ENCODE measurements at regions not wholly inside any gene's neighbourhood (a gene's known extent, or its start where the extent isn't known, plus 50 kb on each side); places are given as distances from the start of the nearest gene placed in this dataset.

DNA sequence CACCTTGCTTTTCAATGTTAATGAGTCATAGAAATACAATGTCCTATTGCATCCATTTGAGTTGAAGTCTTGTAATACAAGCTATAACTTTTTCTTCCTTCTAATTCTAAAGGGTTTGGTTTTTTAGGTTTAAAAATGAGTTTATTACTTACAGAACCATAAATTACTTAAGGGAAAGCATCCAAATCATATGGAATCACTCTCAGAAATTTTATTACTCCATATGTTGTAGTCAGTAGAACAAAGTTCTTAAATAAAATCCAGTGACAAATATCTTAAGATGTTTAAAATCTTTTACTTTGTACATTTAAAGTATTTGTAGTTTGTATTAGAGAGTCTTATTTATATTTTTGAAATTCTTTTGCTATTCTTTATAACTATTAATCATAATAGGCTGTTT lies 253.2 kb downstream of the IPO8 start:
- H3K4me3 ChIP-seq, result no peak overlapping the region
- H3K27ac ChIP-seq, result no peak overlapping the region
- no peaks in the 10 kb centered on the region for H3K36me3 ChIP-seq
- intact Hi-C loops (cut with DNase I), result no loop called here
- no peaks in the 10 kb centered on the region for H3K27me3 ChIP-seq
- H3K4me1 ChIP-seq, result no peaks in the 10 kb centered on the region
- H3K9me3 ChIP-seq, result no peaks in the 10 kb centered on the region
- no peak for DNase-seq (ENCODE audit: low spot score in 2 of 2)
- TF ChIP-seq, protein P1, sequence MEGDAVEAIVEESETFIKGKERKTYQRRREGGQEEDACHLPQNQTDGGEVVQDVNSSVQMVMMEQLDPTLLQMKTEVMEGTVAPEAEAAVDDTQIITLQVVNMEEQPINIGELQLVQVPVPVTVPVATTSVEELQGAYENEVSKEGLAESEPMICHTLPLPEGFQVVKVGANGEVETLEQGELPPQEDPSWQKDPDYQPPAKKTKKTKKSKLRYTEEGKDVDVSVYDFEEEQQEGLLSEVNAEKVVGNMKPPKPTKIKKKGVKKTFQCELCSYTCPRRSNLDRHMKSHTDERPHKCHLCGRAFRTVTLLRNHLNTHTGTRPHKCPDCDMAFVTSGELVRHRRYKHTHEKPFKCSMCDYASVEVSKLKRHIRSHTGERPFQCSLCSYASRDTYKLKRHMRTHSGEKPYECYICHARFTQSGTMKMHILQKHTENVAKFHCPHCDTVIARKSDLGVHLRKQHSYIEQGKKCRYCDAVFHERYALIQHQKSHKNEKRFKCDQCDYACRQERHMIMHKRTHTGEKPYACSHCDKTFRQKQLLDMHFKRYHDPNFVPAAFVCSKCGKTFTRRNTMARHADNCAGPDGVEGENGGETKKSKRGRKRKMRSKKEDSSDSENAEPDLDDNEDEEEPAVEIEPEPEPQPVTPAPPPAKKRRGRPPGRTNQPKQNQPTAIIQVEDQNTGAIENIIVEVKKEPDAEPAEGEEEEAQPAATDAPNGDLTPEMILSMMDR (IDR thresholded peaks at IDR 0.05), result no peak

DNA sequence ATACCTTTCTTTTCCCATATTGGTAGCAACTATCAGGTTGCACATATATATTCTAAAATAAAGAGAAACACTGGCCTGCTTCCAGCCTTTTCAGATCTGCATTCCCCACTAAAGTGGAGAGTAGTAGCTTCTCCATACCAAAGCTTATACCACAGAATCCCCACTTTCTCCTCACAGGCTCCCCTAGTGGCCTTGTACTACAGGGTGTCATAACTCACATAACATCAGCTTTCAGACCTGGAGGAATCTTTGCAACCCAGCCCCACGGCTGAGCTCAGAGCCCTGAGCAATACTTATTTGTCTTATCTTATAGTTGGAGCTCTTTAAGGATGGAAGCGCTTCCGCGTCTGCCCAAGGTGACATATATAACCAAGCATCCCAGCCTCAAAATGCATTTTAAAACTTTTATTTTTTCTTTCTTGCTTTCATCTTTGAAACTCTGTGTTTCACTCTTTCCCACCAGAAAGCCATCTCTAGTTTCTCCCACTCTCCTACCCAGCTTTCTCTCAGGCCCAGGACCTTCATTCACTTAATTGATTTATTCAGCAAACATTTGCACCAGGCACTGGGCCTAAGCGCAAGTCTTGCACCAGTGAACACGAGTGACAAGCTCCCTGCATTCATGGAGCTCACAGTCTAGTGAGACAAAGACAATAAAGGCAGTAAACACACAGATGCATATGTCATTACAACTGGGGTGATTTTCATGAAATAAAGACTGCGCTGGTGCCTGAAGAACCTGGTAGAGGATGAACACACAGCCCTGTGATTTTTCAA lies 254.7 kb downstream of the IPO8 start:
- H3K9me3 ChIP-seq, result no peaks in the 10 kb centered on the region
- no peak overlapping the region for H3K27ac ChIP-seq
- intact Hi-C loops (cut with DNase I), result no loop called here
- DNase-seq (ENCODE audit: low spot score in 2 of 2), result no peak
- TF ChIP-seq, protein P1 (IDR thresholded peaks at IDR 0.05), result no peak
- H3K4me1 ChIP-seq, result no peaks in the 10 kb centered on the region
- no peaks in the 10 kb centered on the region for H3K36me3 ChIP-seq
- H3K4me3 ChIP-seq, result no peak overlapping the region
- no peaks in the 10 kb centered on the region for H3K27me3 ChIP-seq

DNA sequence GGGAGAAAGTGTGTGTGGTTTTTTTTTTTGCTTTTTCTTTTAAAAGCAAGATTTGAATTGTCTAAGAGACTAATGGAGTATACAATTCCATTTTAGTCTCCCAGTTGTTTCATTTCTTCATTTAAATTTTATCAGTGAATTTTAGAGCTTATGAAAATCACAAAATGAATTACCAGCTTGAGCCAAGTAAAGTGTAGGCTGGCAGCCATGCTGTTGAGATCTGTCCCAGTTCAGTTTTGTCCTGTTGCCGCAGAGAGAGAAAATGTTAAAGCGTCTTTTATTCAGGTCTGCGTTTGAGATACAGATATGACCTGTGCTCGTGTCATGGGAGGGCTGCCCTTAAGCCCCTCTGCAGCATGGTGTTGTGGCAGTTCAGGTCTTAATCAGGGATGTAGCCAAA lies 256.5 kb downstream of the IPO8 start:
- H3K36me3 ChIP-seq, result no peaks in the 10 kb centered on the region
- DNase-seq (ENCODE audit: low spot score in 2 of 2), result no peak

DNA sequence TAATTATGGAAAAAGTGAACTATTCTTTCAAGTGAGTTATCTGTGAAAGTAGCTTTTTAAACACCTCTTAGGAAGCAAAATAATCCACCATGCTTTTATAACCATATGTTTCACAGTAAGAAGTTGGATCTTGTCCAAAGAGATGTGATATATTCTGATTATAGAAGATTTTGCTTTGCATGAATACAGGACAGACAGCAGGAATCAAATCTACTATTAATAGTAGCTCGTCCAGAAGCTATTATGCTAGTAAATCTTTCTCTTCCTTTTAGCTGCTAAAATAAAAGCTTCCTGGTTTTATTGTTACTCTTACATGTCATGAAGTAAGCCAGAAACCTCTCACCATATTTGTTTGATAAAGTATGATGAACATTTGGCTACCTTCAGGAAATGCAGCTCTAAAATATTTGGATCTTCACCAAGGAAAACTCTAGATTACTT lies 257.0 kb downstream of the IPO8 start:
- no peaks in the 10 kb centered on the region for H3K9me3 ChIP-seq
- intact Hi-C loops (cut with DNase I), result no loop called here
- TF ChIP-seq, protein P1 (IDR thresholded peaks at IDR 0.05), result no peak
- H3K36me3 ChIP-seq, result no peaks in the 10 kb centered on the region
- H3K27ac ChIP-seq, result no peak overlapping the region
- DNase-seq (ENCODE audit: low spot score in 2 of 2), result no peak
- no peak overlapping the region for H3K4me3 ChIP-seq
- H3K27me3 ChIP-seq, result no peaks in the 10 kb centered on the region
- H3K4me1 ChIP-seq, result no peaks in the 10 kb centered on the region

More for the DNA sequence above, 256.5 kb downstream of the IPO8 start:
- intact Hi-C loops (cut with DNase I), result no loop called here
- Histone ChIP-seq H3K4me1 (no peaks in the 10 kb centered on the region), H3K4me3 (no peak overlapping the region), H3K9me3 (no peaks in the 10 kb centered on the region), H3K27ac (no peak overlapping the region), H3K27me3 (no peaks in the 10 kb centered on the region)
- TF ChIP-seq, protein P1 (IDR thresholded peaks at IDR 0.05), result no peak

DNA sequence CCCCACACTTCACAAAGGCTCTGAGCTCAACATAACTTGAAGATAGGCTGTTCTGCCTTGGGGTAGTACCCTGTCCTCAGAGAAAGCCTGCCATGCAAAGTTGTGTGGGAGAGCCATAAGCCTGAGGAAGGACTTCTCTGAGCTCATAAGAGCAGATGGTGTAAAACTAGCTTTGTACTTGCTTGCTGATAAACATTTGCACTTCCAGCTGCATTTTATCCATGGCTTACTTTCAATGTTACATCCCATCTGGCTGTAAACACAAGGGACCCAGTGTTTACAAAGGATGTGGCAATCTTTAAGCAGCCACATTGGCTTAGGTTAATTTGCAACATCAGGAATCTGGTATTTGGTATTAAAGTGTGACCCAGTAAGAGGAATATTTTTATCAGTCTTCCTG lies 258.1 kb downstream of the IPO8 start:
- no peaks in the 10 kb centered on the region for H3K36me3 ChIP-seq

More for the DNA sequence above, 258.1 kb downstream of the IPO8 start:
- Histone ChIP-seq H3K27me3 (no peaks in the 10 kb centered on the region), H3K9me3 (no peaks in the 10 kb centered on the region), H3K4me1 (no peaks in the 10 kb centered on the region), H3K27ac (no peak overlapping the region), H3K4me3 (no peak overlapping the region)
- DNase-seq (ENCODE audit: low spot score in 2 of 2), result no peak
- TF ChIP-seq, protein P1 (IDR thresholded peaks at IDR 0.05), result no peak
- intact Hi-C loops (cut with DNase I), result no loop called here

Data from ascending aorta (tissue), 2 donors.